GM18519 (cell line): ENCODE measurements at regions not wholly inside any gene's neighbourhood (a gene's known extent, or its start where the extent isn't known, plus 50 kb on each side); places are given as distances from the start of the nearest gene placed in this dataset.

Source experiments
- ATAC-seq: cut with Tn5 transposase; IDR thresholded peaks from one replicate; pipeline ENCODE4 v1.9.1; 2021; ENCODE audit warnings: mild to moderate bottlenecking, moderate library complexity; ENCODE audit not compliant: unreplicated experiment, low FRiP score

DNA sequence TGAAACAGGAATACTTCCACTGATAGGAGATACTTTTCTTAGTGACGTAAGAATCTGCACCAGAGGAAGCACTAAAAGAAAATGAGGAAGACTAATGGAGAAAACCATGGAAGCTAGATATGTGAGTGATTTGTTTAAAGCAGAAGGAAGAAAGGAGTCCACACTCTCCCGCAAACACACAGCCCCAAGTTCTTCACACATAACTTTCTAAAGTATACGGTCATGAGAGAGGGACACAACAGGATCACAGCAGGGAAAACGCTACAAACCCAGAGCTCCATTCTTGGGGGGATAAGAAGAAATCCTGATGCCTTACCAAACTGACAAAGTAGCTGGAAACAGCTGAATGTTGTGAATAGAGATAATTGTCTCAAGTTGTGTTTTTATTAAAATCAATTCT, 222.2 kb upstream of the TMEM161B start:
- ATAC-seq: no peak

DNA sequence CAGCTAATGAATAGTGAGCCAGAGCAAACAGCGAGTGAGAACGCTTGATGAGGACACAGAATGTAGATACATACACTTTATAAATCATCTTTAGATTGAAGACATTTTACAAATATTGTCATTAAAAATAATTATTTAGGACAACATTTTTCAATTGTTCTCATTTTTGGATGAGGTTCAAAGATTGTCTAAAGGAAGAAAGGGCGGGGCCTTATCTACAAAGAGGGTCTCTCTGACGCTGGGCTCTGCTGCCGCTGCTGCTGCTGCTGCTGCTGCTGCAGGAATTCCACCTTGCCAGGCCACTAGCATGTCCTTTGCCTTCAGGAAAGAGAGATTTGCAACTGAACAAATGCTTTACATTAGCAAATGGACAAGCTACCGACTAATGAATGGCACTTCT, 220.7 kb upstream of the TMEM161B start:
- no peak for ATAC-seq

DNA sequence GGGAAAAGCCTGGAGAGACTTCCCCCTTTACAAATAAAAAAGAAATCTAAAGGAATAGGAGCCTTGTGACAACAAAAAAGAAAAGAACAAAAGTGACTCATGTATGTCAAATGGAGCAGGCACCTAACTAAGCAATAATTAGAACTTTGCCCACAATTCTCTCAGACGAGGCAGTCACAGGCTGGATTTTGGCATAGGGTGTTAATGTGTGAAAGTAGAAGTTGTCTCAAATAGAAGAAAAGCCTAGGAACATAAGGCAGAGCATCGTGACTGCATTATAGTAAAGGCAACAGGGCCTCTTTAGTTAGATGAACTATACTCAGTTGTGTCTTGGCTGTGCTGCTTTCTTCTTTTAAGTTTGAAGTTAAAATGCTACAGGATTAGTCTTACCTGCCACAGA, 219.9 kb upstream of the TMEM161B start:
- ATAC-seq: no peak

DNA sequence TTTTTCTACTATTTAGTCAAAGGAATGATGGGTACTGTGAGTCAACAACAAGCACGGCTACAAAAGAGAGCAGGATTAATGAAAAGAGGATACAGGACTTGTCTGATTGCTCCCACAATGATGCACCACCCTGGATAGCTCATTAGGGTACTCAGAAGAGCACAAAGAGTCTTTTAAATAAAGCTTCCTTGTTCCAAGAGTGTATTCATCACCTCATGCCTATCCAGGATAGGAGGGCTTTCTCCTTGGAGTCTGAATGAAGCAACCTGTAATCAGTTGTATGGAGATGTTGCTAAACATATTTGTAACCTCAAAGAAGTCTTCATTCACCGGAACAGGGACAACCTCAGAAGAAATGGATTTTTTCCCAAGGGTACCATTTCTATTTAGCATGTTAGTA, 219.5 kb upstream of the TMEM161B start:
- ATAC-seq: no peak

DNA sequence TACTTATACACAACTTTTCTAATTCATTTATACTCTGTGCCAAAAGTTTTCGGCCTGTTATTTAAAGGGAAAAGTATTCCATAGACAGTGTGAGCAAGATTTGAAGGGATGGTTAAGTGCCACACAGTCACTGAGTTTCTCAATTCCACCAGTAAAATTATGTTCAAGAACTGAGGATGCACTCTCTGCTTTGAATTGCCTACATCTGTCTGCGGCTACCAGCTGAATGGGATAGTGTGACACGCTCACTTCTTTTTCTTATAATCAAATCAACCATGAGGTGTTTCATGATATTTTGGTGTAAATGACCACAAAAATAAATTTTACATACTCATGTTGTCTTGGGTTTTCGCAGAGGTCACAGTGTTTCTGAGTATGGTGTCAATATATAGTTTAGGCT, 218.4 kb upstream of the TMEM161B start:
- ATAC-seq: no peak

DNA sequence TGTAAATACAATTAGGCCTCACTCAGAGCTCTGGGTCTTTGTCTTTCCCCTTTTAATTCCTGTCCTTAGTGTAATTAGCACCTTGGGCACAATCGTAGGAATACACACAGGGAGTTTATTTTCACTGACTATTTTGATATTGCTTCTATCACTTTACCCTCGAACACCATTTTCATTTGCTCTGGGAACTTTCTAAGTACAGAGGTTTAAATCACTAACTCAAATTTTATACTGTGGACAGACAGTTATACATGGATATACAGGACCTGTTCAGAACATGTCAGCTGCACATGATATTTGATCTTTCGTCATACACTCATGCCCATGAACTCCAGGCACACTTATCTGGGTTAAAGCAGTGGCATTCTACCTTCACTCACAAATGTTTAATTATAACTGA, 217.8 kb upstream of the TMEM161B start:
- ATAC-seq: no peak

DNA sequence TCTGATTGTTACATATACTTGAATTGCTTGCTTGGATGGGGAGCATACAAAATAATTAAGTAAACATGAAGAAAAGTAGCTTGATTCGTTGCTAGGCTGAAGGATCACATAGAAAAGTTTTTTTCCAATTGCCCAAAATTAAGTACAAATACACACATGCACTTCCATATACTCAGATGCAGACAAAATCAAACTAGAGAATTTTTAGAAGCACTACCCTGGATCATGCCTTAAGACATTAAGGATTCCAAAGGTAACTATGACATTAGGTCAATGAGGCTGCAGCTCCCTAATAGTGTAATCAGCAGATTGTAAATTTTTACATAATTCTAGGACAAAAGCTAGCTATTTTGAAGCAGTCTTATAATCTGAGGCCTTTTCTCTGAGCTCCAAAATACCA, 216.9 kb upstream of the TMEM161B start:
- ATAC-seq: no peak

DNA sequence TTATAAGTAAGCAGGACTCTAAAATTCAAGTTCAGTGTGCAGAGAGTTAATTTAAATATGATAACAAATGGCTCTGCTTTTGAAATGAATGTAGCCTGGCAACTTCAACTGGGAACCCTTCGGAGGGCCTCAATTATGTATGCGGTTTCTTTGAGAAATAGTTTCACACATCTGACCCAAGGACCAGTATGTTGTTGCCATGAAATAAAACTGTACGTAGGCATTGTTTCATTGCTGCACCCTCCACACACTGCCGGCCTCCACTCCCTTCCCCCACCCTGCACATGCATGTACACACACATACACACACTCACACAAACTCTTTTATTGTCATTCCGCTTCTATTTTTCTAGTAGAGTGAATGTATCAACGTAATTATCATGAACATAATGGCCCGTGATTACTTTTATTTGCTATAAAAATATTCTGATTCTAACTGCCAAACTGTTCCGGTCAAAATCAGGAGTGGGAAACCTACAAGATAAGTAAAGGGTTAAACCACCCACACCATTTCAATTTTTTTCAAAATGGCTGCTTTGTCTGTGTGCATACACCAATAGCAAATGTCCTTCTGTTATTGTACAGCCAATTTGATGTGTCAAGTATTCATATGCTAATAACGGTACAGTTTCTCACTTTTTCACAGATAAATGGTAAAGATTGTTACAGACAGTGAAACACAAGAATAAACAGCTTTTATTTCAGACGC, 215.5 kb upstream of the TMEM161B start:
- ATAC-seq: no peak

DNA sequence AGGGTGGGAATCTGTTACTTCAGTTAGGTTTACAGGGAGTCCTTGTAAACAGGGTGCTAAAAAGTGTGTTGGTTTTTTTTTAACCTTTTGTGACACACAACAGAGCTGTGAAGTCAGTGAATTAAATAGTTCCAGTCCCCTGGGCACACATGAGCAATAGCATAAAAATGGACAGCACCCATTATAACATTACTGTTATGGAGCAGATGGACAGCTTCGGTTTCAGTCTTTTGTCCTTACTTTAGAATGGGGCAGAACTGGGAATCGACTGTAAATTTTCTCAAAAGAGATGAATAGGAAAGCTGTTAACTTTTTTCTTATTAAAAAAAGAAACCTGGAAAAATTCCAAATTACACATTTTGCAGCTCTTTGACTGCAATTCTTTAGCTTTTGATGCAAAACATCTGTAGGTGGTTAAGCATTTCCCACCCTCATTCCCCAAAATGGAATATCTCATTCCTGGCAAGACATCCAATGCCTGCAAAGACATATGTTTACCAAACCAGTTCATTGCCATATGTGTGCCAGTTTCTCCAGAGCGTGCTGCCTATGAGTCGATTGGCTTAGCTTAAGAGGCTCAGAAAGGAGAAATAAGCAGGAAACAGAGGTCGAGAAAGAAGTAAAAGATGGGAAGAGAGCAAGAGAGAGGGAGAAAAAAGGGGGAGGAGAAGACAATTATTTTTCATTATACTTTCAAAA, 212.3 kb upstream of the TMEM161B start:
- no peak for ATAC-seq

DNA sequence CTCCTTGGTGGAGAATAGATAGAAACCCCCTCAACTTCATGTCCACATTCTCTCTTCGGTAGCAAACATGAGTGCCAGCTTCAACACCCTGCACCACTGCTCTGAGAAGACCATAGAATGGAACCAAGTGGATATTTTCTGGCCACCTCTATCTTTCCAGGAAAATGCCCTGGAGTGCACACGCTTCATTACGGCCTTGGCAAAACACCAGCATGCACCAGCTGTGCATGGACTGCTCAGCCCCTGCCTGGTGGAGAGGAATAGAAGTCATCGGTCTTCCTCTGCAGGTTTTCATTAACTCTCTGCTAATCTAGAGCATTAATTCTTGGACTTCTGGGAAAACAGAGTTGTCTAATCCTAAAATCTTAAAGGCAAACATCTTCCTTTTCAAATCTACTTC, 211.6 kb upstream of the TMEM161B start:
- ATAC-seq: no peak

DNA sequence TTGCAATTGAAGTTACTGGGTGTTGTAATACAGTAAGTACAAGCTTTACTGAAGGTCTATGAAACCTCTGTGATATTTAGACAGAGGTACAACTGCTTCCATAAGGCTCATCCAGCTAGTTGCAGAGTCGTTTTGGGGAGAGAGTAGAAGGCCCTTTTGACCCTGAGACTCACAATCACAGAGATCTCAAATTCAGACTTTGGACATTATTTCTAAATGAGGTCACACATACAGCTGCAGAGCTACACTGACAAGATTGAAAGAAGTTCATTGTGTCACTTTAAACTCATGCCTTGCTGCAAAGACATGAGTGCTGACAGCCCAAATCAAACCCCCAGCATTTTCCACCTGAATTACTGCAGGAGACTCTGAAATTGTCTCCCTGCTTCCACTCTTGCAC, 205.9 kb upstream of the TMEM161B start:
- ATAC-seq: no peak

DNA sequence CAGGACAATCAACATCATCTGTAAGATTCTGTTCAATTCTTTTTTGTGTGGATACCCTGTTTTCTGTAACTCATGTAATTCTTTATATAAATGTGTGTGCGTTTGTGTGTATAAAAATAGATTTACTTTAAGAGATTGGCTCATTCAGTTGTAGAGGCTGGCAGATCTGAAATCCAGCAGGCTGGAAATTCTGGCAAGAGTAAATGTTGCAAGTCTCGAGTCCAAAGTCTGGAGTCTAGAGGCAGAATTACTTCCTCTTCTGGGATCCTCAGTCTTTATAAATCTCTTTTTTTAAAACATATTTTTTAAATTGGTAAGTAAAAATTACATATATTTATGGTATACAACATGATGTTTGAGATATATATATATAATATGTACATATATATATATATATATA, 202.1 kb upstream of the TMEM161B start:
- no peak for ATAC-seq

DNA sequence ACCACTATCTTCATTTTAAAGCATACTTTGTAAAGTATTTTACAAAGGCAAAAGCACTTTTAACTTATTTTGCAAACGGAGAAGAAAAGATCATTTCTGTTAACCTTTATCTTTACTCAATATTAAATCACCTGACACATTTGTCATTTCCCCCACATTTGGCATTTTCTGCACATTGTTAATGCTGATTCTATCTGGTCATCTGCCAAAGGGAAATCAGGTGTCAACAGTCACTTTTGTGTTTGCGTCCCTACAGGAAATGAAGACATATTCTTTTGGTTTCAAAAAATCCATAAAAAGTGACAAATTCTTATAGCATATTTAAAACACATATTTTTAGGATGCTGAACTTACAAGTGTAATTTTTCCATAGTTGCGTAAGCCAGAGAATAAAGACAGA, 191.3 kb upstream of the TMEM161B start:
- ATAC-seq: no peak

DNA sequence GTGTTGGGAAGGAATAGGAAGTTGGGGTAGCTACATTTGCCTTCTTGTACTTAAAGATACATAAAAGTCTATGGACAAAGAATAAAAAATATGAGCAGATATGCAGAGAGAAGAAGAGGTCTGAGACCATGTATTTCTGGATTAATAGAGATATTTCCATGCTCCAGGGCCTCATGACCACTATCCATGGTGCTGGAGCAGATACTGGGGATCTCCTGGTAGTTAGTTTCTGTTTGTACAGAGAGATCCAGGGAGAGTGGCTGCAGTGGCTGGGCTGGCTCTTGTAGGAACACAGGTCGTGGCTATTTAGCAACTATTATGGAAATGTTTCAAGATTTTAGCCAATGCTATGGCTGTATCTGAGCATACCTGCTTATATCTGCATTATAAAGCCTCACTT, 184.2 kb upstream of the TMEM161B start:
- ATAC-seq: no peak

DNA sequence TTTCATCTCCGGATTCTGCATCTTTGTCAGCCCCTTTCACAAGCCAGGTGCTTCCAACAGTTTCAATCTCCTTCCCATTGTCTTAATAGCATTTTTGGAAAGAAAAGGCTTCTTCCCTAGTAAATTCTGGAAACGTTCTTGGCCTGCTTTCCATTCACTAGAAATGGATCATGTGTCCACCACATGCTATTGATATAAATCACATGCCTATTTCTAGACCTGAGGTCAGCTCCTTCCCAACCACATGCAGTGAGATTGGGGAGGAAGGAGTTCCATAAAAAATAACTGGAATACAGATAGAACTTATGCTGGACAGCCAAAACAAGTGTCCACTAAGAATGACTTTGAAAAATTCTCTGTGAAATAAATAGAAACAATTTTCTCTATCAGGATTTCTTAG, 181.6 kb upstream of the TMEM161B start:
- no peak for ATAC-seq

DNA sequence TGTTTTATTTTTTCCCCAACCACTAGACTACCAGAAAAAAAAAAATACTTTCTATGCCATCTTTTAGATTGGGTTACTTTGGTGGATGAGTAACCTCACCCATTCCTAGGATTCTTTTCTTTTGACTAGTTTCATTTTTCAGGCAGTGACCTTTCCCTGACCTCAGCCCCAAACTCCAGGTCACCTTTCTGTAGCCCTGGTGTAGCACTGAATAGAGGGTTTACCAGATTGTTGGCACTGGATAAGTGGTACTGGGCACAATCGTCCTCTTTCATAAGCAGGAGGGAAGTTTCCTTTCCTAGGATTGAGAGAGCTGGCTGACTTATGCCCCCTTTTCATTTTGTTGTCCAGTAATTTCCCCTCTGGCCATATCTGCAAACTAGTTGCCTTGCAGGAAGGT, 169.4 kb upstream of the TMEM161B start:
- ATAC-seq: no peak

DNA sequence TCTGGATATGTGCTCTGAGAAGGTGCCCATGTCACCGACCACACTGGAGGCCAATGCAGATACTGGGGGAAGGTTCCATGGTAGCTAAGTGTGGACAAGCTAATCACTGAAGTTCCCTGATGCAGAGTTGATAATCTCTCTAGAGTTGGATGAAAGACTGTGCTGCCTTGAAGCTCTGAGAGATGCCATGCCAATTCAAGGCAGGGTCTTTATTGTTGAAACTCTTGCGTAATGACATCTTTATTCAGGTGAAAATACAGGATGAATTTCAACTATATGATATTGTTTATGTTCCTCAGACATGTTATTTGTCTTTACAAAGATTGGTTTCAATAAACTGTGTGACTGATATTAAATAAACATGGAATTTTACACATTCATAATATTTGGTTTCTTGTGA, 167.6 kb upstream of the TMEM161B start:
- no peak for ATAC-seq

DNA sequence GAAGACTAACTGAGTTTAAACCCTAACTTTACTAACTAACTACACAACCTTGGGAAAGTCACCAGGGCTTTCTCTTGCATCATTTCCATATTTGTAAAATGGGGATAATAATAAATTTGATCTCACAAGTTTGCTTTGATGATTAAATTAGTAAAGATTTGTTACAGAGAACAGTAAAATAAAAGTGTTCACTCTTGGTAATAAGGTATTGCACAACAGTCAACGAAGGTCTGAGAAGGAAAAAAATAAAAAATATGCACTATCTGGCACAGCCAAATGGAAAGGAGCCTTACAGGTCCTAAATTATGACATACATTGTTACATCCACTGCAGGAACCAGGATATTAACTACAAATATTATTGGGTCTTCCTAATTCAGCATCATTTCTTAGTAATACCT, 160.0 kb upstream of the TMEM161B start:
- no peak for ATAC-seq

DNA sequence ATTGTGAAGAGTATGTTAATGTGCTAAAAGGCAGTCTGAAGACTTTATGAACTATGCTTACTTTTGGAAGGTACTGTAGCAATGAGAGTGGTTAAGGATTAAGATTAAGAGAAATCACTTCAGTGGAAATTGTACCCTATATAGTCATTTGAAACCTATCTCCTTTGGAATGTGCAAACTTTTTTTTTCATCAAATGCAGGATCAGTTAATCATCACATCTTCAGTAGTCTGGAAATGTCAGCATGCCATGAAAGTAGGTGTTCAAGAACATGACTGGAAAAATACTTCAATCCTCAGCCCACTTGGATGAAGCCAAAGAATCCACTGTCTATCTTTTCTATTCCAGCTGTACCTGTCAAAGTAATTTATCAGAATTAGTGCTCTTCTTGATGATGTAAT, 157.8 kb upstream of the TMEM161B start:
- ATAC-seq: no peak

DNA sequence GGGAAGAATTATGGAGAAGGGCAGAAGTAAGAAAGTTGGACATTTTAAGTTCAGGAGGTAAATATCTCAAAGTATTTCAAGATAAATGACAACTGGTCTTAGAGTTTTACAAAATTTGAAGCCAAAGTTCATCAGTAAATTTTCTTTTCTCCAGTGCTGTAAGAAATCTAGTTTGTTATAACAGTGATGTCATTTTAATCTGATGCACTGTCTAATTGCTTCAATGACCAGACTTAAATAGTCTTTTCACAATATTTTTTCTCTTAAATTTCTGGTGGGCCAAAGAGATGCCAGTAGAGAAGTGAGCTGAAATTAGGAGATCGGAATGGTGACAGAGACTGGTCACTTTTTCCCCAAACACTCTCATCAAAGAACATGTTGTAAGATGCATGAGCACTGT, 156.5 kb upstream of the TMEM161B start:
- ATAC-seq: no peak

DNA sequence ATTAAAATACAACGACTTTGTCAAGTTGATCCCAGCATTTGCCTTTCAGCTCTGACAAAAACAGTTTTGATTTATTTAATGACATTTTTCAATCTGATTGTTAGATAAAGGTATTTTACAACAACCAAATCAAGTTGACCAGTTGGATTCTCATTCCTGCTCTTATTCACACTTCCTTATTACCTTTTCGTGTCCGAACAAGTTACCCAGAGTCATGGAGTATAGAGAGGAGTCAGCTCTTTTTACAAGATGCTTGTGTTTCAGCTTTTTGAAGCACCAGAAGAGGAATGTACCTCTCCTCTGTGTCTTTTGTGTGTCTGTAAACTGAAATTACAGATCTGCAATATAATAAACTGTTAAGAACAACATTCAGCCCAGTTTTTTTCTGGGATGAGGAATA, 151.3 kb upstream of the TMEM161B start:
- no peak for ATAC-seq

DNA sequence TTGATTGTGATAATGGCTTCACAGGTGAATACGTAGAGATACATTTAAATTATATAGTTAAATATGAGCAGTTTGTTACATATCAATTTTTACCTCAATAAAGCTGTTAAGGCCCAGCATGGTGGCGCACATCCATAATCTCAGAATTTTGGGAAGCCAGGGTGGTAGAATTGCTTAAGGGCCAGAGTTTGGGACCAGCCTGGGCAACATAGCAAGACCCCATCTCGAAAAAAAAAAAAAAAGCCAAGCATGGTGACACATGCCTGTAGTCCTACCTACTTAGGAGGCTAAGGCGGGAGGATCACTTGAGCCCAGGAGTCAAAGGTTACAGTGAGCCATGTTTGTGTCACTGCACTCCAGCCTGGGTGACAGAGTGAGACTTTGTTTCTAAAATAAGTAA, 138.7 kb upstream of the TMEM161B start:
- ATAC-seq: no peak

DNA sequence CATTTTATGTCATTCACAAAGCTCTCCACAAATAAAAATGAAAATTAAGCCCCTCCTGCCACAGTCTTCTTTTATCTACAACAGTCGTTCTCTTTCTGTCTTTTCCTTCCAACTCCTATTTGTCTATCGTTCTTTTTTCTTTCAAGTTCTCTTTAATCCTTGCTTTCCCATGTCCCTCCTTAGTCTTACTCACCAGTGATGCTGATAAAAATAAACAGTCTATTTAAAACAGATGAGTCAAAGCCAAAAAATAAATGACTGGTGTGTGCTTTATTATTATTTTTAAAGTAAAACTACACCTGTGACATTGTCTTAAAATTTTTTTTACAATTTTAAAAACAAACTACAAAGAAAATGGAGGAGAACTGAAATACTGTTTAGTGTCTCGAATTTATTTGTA, 137.1 kb upstream of the TMEM161B start:
- ATAC-seq: no peak
